T-helper 2 cell treated with Interferon-gamma antibody and Interleukin-4, amounts not matched to agents 5 μg/mL and 100 μg/mL, for 36 hours (primary cell): ENCODE measurements at regions not wholly inside any gene's neighbourhood (a gene's known extent, or its start where the extent isn't known, plus 50 kb on each side); places are given as distances from the start of the nearest gene placed in this dataset.
"Not testable (repeated sequence)": the region's sequence is repeated elsewhere in the genome, so short reads cannot be mapped to it uniquely, and the experiment has no call there.

Experiments
- DNase-seq: peaks from one replicate; pipeline ENCODE4 v3.0.0; 2021; ENCODE audit warnings: low spot score
- H3K27ac Mint-ChIP-seq: one replicate; pipeline ENCODE4 v1.8.0; 2021; ENCODE audit warnings: mild to moderate bottlenecking, mixed read lengths
- H3K27me3 Mint-ChIP-seq: one replicate; pipeline ENCODE4 v1.8.0; 2021; ENCODE audit warnings: low read depth, mixed read lengths
- H3K36me3 Mint-ChIP-seq: one replicate; pipeline ENCODE4 v1.8.0; 2021; ENCODE audit warnings: low read depth, mixed read lengths
- H3K4me1 Mint-ChIP-seq: one replicate; pipeline ENCODE4 v1.8.0; 2021; ENCODE audit warnings: low read depth, mixed read lengths
- H3K4me3 Mint-ChIP-seq: one replicate; pipeline ENCODE4 v1.8.0; 2022; ENCODE audit warnings: mild to moderate bottlenecking, moderate library complexity, mixed read lengths
- H3K9me3 Mint-ChIP-seq: one replicate; pipeline ENCODE4 v1.8.0; 2021; ENCODE audit warnings: mixed read lengths

- H3K27ac Mint-ChIP-seq: no peak overlapping the region
- H3K27me3 Mint-ChIP-seq: peaks cover 19% of the 10 kb centered on the region
- H3K36me3 Mint-ChIP-seq: no peaks in the 10 kb centered on the region
- H3K9me3 Mint-ChIP-seq: no peaks in the 10 kb centered on the region
- no peak overlapping the region for H3K4me3 Mint-ChIP-seq
- no peak for DNase-seq
- H3K4me1 Mint-ChIP-seq: no peaks in the 10 kb centered on the region
Measured at GRCh38 chr10:117492504-117492903, 50.0 kb upstream of the EMX2 start.

GRCh38 chr10:117488004-117488403 is 54.5 kb upstream of the EMX2 start:
- no peak overlapping the region for H3K4me3 Mint-ChIP-seq
- no peaks in the 10 kb centered on the region for H3K27me3 Mint-ChIP-seq
- DNase-seq: no peak
- no peaks in the 10 kb centered on the region for H3K9me3 Mint-ChIP-seq
- H3K4me1 Mint-ChIP-seq: no peaks in the 10 kb centered on the region
- H3K36me3 Mint-ChIP-seq: no peaks in the 10 kb centered on the region
- no peak overlapping the region for H3K27ac Mint-ChIP-seq

DNA sequence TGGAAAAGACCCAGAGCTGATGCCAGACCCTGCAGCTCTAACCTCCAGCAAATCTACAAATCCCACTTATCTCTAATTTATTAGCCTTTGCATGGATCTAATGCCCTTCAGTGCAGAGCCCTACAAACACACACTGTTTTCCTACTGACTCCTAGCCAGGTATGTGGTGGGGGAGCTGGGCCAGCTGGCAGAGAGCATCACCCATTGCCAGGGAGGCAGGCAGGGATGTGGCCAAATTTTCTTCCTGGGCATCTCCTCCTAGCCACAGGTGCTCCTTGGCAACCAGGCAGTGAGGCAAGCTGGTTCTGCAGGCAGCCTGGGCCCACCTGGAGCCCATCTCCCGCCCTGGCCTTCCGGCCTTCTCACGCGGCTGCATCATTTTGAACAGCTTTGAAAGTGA is 55.9 kb upstream of the EMX2 start:
- no peaks in the 10 kb centered on the region for H3K27me3 Mint-ChIP-seq
- no peaks in the 10 kb centered on the region for H3K36me3 Mint-ChIP-seq
- H3K9me3 Mint-ChIP-seq: no peaks in the 10 kb centered on the region
- DNase-seq: no peak
- H3K4me3 Mint-ChIP-seq: no peak overlapping the region
- H3K27ac Mint-ChIP-seq: no peak overlapping the region
- no peaks in the 10 kb centered on the region for H3K4me1 Mint-ChIP-seq

DNA sequence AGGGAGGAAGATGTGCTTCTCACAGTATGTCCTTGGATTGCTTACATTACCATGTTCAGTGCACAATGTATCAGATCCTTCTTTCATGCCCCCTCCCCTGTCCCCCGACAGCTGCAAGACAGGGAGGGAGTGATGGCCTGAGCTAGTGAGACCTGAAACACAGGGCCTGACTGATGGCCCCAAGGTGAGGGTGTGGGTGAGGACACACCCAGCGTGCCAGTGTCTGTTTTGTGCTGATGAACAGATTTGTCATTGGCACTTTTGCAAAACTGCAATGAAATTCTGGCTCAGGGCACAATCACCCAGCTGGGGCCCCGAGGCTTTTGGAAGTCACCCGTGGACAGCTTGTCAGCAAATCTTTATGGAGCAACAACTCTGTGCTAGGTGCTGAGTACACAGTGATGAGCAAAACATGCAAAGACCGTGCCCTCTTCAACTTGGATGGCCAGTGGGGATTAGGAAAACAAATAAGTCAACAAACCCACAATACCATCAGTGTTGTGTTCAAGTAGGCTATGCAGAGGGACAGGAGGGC is 59.4 kb upstream of the EMX2 start:
- Mint-ChIP-seq H3K27me3 (no peaks in the 10 kb centered on the region), H3K27ac (no peak overlapping the region), H3K4me1 (no peaks in the 10 kb centered on the region)

GRCh38 chr10:117481011-117481410 is 61.5 kb upstream of the EMX2 start:
- DNase-seq, H3K4me1 Mint-ChIP-seq, H3K27ac Mint-ChIP-seq, H3K36me3 Mint-ChIP-seq, H3K4me3 Mint-ChIP-seq, H3K27me3 Mint-ChIP-seq, H3K9me3 Mint-ChIP-seq: not testable (repeated sequence)

More for the DNA sequence above, 59.4 kb upstream of the EMX2 start:
- Mint-ChIP-seq H3K4me3 (no peak overlapping the region), H3K9me3 (no peaks in the 10 kb centered on the region), H3K36me3 (no peaks in the 10 kb centered on the region)
- DNase-seq: no peak

DNA sequence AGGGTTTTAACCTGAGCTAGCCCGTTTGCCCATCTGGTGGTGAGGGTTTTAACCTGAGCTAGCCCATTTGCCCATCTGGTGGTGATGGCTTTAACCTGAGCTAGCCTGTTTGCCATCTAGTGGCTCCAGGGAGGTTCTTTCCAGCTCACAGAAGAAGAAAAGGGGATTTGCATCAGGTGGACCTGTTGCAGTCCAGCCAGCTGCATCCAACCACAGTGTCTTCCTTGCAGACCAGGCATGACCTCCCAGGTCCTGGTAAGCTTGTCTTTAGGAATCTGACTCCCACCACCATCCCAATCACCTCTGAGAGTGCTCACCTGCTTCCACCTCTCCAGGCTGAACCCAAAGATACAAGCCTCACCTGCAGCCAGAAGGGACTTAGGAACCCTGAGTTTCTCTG is 62.4 kb upstream of the EMX2 start:
- no peak overlapping the region for H3K4me3 Mint-ChIP-seq
- H3K4me1 Mint-ChIP-seq: no peaks in the 10 kb centered on the region
- H3K27me3 Mint-ChIP-seq: no peaks in the 10 kb centered on the region
- H3K9me3 Mint-ChIP-seq: no peaks in the 10 kb centered on the region
- DNase-seq: no peak
- no peaks in the 10 kb centered on the region for H3K36me3 Mint-ChIP-seq
- no peak overlapping the region for H3K27ac Mint-ChIP-seq

GRCh38 chr10:117477961-117478670 is 64.4 kb upstream of the EMX2 start:
- DNase-seq: no peak
- Mint-ChIP-seq H3K36me3 (no peaks in the 10 kb centered on the region), H3K9me3 (no peaks in the 10 kb centered on the region), H3K4me1 (no peaks in the 10 kb centered on the region), H3K4me3 (no peak overlapping the region), H3K27ac (no peak overlapping the region), H3K27me3 (no peaks in the 10 kb centered on the region)

DNA sequence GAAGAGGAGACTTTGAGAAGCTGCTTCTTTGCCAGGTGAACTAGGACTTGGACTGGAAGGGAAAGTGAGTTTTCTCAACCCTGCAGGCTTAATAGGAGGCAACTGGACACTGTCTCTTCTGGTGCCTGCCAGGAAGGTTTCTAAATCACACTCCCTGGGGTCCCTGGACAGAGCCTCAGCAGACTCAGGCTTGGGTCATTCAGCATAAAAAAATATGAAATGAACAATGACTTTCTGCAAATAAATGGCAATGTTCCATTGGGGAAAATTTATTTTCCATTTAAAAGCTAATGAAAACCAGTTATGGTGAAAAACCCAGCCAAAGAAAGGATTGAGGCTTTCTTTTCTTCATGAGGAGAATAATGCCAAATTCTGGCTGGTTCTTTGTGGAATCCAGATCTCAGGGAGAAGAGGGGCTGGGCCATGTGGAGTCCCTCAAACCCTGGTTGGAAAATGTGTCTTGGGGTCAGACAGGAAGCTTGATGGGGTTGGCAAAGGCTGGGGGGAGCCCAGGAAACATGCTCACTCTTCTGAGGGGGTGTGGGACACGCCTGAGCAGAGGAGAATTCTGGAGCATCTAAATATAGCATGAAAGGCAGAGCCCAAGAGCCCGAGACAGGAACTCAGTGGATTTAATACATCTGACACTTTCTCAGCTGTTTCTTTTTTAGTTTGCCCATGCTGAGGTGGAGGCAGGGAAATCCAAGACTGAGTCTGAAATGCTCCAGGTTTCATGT is 65.2 kb upstream of the EMX2 start:
- Mint-ChIP-seq H3K4me1 (no peaks in the 10 kb centered on the region), H3K9me3 (no peaks in the 10 kb centered on the region), H3K36me3 (no peaks in the 10 kb centered on the region), H3K27me3 (no peaks in the 10 kb centered on the region), H3K27ac (no peak overlapping the region), H3K4me3 (no peak overlapping the region)
- DNase-seq: no peak

GRCh38 chr10:117476716-117477115 is 65.8 kb upstream of the EMX2 start:
- Mint-ChIP-seq H3K4me1 (no peaks in the 10 kb centered on the region), H3K4me3 (no peak overlapping the region), H3K36me3 (no peaks in the 10 kb centered on the region), H3K27ac (no peak overlapping the region), H3K27me3 (no peaks in the 10 kb centered on the region), H3K9me3 (no peaks in the 10 kb centered on the region)
- no peak for DNase-seq

DNA sequence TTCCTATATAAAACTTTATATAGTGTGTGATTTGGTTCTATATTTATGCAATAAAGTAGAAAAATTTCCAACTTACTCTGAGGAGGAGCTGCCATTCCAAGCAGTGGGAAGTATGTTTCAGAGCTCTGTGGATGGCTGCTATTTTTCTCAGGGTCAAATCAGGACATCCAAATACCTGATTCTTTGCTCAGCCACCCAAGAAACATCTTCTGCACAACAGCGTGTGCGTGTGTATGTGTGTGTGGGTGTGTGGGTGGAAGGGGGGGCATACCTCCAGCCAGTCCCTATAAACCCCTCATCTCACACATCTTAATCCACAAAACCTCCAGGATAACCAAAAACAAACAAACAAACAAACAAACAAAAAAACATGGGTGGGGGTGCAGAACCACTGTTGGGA is 66.3 kb upstream of the EMX2 start:
- DNase-seq: no peak
- H3K27ac Mint-ChIP-seq: no peak overlapping the region

GRCh38 chr10:117472872-117473271 is 69.7 kb upstream of the EMX2 start:
- no peak overlapping the region for H3K4me3 Mint-ChIP-seq
- no peaks in the 10 kb centered on the region for H3K9me3 Mint-ChIP-seq
- no peaks in the 10 kb centered on the region for H3K27me3 Mint-ChIP-seq
- no peaks in the 10 kb centered on the region for H3K4me1 Mint-ChIP-seq
- no peak overlapping the region for H3K27ac Mint-ChIP-seq
- DNase-seq: no peak
- no peaks in the 10 kb centered on the region for H3K36me3 Mint-ChIP-seq

More for the DNA sequence above, 66.3 kb upstream of the EMX2 start:
- H3K36me3 Mint-ChIP-seq: no peaks in the 10 kb centered on the region
- H3K9me3 Mint-ChIP-seq: no peaks in the 10 kb centered on the region
- H3K27me3 Mint-ChIP-seq: no peaks in the 10 kb centered on the region
- no peak overlapping the region for H3K4me3 Mint-ChIP-seq
- H3K4me1 Mint-ChIP-seq: no peaks in the 10 kb centered on the region

DNA sequence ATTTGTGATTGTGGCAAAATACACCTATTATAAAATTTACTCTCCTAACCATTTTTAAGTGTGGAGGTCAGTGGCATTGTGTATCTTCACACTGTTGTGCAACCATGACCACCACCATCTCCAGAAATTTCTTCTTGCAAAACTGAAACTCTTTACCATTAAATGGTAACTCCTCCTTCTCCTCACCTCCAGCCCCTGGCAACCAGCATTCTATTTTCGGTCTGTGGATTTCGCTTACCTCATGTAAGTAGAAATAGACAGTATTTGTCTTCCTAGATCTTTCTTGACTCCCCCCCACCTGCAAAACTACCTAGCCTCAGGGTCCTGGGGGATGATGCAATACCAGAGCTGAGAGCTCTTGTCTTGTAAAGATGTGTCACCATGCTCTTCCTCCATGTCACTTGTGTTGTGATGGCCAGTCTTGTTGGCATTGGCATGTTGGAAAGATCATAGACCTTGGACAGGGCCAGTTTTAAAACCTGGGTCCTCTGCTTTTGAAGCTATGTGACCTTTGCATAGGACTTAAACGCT is 71.1 kb upstream of the EMX2 start:
- no peak for DNase-seq
- no peaks in the 10 kb centered on the region for H3K4me1 Mint-ChIP-seq
- H3K4me3 Mint-ChIP-seq: no peak overlapping the region
- no peaks in the 10 kb centered on the region for H3K27me3 Mint-ChIP-seq
- H3K9me3 Mint-ChIP-seq: no peaks in the 10 kb centered on the region
- no peak overlapping the region for H3K27ac Mint-ChIP-seq
- no peaks in the 10 kb centered on the region for H3K36me3 Mint-ChIP-seq

DNA sequence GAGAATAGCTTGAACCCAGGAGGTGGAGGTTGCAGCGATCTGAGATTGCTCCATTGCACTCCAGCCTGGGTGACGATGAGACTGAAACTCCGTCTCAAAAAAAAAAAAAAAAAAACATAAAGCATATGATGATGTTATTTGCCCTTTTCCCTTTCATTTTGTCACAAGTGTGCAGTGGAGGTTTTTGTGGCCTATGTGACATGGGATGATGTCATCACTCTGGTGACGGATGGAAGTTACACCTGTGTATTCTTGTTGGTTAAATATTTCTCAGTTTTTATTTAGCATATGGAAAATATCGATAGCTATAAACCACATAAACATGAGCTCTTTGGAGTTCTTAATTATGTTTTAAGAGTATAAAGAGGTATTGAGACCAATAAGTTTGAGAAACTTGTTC is 71.8 kb upstream of the EMX2 start:
- no peak overlapping the region for H3K27ac Mint-ChIP-seq
- DNase-seq: no peak
- H3K27me3 Mint-ChIP-seq: no peaks in the 10 kb centered on the region
- no peak overlapping the region for H3K4me3 Mint-ChIP-seq
- H3K4me1 Mint-ChIP-seq: no peaks in the 10 kb centered on the region
- H3K9me3 Mint-ChIP-seq: no peaks in the 10 kb centered on the region
- no peaks in the 10 kb centered on the region for H3K36me3 Mint-ChIP-seq

DNA sequence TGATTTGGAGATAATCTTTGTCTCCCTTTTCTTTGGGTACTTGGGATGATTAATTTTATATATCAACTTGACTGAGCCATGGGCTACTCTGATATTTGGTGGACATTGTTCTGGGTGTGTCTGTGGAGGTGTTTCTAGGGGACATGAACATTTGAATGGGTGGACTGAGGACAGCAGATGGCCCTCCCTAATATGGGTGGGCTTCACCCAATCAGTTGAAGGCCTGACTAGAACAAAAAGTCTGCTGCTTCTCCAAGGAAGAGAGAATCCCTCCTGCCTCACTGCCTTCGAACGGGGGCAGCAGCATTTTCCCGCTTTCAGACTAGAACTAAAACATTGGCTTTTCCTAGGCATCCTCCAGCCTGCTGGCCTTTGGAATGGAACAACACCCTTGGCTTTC is 73.9 kb upstream of the EMX2 start:
- H3K36me3 Mint-ChIP-seq: no peaks in the 10 kb centered on the region
- no peaks in the 10 kb centered on the region for H3K27me3 Mint-ChIP-seq
- H3K9me3 Mint-ChIP-seq: no peaks in the 10 kb centered on the region
- no peak for DNase-seq
- H3K4me3 Mint-ChIP-seq: no peak overlapping the region
- H3K4me1 Mint-ChIP-seq: no peaks in the 10 kb centered on the region
- no peak overlapping the region for H3K27ac Mint-ChIP-seq
